IMR-90 (cell line): ENCODE measurements at regions not wholly inside any gene's neighbourhood (a gene's known extent, or its start where the extent isn't known, plus 50 kb on each side); places are given as distances from the start of the nearest gene placed in this dataset.

Experiments used
- ATAC-seq: fragments of 200-7000 bp; cut with Tn5 transposase; 2 replicates; pipeline ENCODE4 v1.9.1; 2020; ENCODE audit warnings: low read depth, mild to moderate bottlenecking, moderate library complexity
- BruUV-seq: library from RNA; stranded (reverse); fragments of 400-500 nt; replicated peaks from 2 replicates; lab custom pipeline; 2021; lab: Mats Ljungman, UMichigan
- CTCF ChIA-PET: fragments of 300-600 bp; formaldehyde crosslinking; extraction: SDS; loops from one replicate; lab custom pipeline; 2021; ENCODE audit warnings: antibody characterized with exemption; lab: Yijun Ruan, JAX
- POLR2A ChIA-PET: fragments of 300-600 bp; sonication (Branson Sonifier 250); formaldehyde crosslinking; loops from one replicate; lab custom pipeline; 2022; ENCODE audit warnings: antibody characterized with exemption; ENCODE audit not compliant: unreplicated experiment; lab: Charles Lee
- DNase-seq: peaks from one replicate; pipeline ENCODE4 v3.0.0; 2013
- H2AFZ ChIP-seq: replicated peaks from 2 replicates; pipeline ENCODE3; 2013; ENCODE audit warnings: low read length, mild to moderate bottlenecking; ENCODE audit not compliant: poor library complexity
- H2AK5ac ChIP-seq: 2 replicates; pipeline ENCODE4 v1.6.1; 2013; ENCODE audit warnings: low read depth, low read length, inconsistent platforms
- H2AK9ac ChIP-seq: replicated peaks from 2 replicates; pipeline ENCODE3; 2013; ENCODE audit warnings: mild to moderate bottlenecking, low read depth, low read length, moderate library complexity; ENCODE audit not compliant: poor library complexity
- H2BK120ac ChIP-seq: 2 replicates; pipeline ENCODE4 v1.6.1; 2013; ENCODE audit warnings: low read depth, low read length, inconsistent platforms
- H2BK15ac ChIP-seq: 3 replicates; pipeline ENCODE4 v1.6.1; 2013; ENCODE audit warnings: low read depth, low read length, inconsistent platforms
- H2BK20ac ChIP-seq: 2 replicates; pipeline ENCODE4 v1.6.1; 2013; ENCODE audit warnings: low read depth, mild to moderate bottlenecking, inconsistent platforms, low read length, moderate library complexity
- H2BK5ac ChIP-seq: 2 replicates; pipeline ENCODE4 v1.6.1; 2013; ENCODE audit warnings: mild to moderate bottlenecking, low read depth, low read length, inconsistent platforms; ENCODE audit not compliant: poor library complexity, severe bottlenecking
- H3K14ac ChIP-seq: replicated peaks from 2 replicates; pipeline ENCODE4 v1.6.1; 2013; ENCODE audit warnings: low read depth, low read length, inconsistent platforms
- H3K18ac ChIP-seq: 2 replicates; pipeline ENCODE4 v1.6.1; 2013; ENCODE audit warnings: low read depth, low read length, control low read depth
- H3K23ac ChIP-seq: 2 replicates; pipeline ENCODE4 v1.6.1; 2013; ENCODE audit warnings: low read depth, low read length, inconsistent platforms
- H3K27ac ChIP-seq: 2 replicates; pipeline ENCODE4 v1.5.1; 2013; ENCODE audit warnings: mild to moderate bottlenecking, control low read depth, low read length; ENCODE audit not compliant: insufficient read depth
- H3K27me3 ChIP-seq: 2 replicates; pipeline ENCODE4 v1.6.1; 2013; ENCODE audit warnings: low read length; ENCODE audit not compliant: control insufficient read depth, insufficient read depth
- H3K36me3 ChIP-seq: 2 replicates; pipeline ENCODE4 v1.6.1; 2013; ENCODE audit warnings: low read length, mixed read lengths; ENCODE audit not compliant: control insufficient read depth, insufficient read depth
- H3K4ac ChIP-seq: 2 replicates; pipeline ENCODE4 v1.6.1; 2013; ENCODE audit warnings: low read depth, low read length, inconsistent platforms
- H3K4me1 ChIP-seq: 2 replicates; pipeline ENCODE4 v1.6.1; 2013; ENCODE audit warnings: low read length, mixed read lengths; ENCODE audit not compliant: control insufficient read depth, insufficient read depth
- H3K4me2 ChIP-seq: 2 replicates; pipeline ENCODE4 v1.6.1; 2013; ENCODE audit warnings: low read depth, mild to moderate bottlenecking, control low read depth, low read length, moderate library complexity
- H3K4me3 ChIP-seq: 2 replicates; pipeline ENCODE4 v1.5.1; 2013; ENCODE audit warnings: low read depth, mild to moderate bottlenecking, control low read depth, low read length, moderate library complexity; ENCODE audit not compliant: insufficient read depth
- H3K56ac ChIP-seq: 2 replicates; pipeline ENCODE4 v1.6.1; 2013; ENCODE audit warnings: low read length, inconsistent platforms; ENCODE audit not compliant: insufficient read depth; ENCODE audit errors: extremely low read depth
- H3K79me1 ChIP-seq, 2 experiments: 2 replicates each; pipeline ENCODE4 v1.6.1; 2013; ENCODE audit warnings: low read length in 2 of 2, inconsistent platforms in 1 of 2, low read depth in 1 of 2
- H3K9ac ChIP-seq: 2 replicates; pipeline ENCODE4 v1.6.1; 2013; ENCODE audit warnings: low read depth, low read length, control low read depth
- H3K9me1 ChIP-seq: 2 replicates; pipeline ENCODE4 v1.6.1; 2013; ENCODE audit warnings: low read length, inconsistent platforms; ENCODE audit not compliant: insufficient read depth
- H3K9me3 ChIP-seq: 2 replicates; pipeline ENCODE4 v1.6.1; 2013; ENCODE audit warnings: low read length; ENCODE audit not compliant: control insufficient read depth, insufficient read depth
- H4K20me1 ChIP-seq: 2 replicates; pipeline ENCODE4 v1.6.1; 2013; ENCODE audit warnings: low read length, inconsistent platforms; ENCODE audit not compliant: insufficient read depth
- H4K5ac ChIP-seq: 2 replicates; pipeline ENCODE4 v1.6.1; 2013; ENCODE audit warnings: mild to moderate bottlenecking, low read depth, low read length, control low read depth
- H4K8ac ChIP-seq, 2 experiments: 2 replicates each; pipeline ENCODE4 v1.6.1; 2013; ENCODE audit warnings: low read depth in 2 of 2, low read length in 2 of 2, control low read depth in 1 of 2, inconsistent platforms in 1 of 2
- H4K91ac ChIP-seq: 2 replicates; pipeline ENCODE4 v1.6.1; 2013; ENCODE audit warnings: low read depth, low read length, inconsistent platforms; ENCODE audit not compliant: insufficient read depth
- BHLHE40 ChIP-seq: fragments of 150-350 bp; IDR thresholded peaks from 2 replicates; pipeline ENCODE4 v1.6.1; 2016; ENCODE audit warnings: mild to moderate bottlenecking, low read depth, low read length
- CEBPB ChIP-seq: IDR thresholded peaks from 2 replicates; pipeline ENCODE4 v1.6.1; 2012; ENCODE audit warnings: low read depth, low read length, improper control_type of control experiment
- CHD1 ChIP-seq: IDR thresholded peaks from 2 replicates; pipeline ENCODE4 v1.6.1; 2012; ENCODE audit warnings: low read depth, low read length, improper control_type of control experiment
- CTCF ChIP-seq: conservative IDR thresholded peaks from 2 replicates; pipeline ENCODE4 v1.5.1; 2012; ENCODE audit warnings: mild to moderate bottlenecking, low read depth, low read length, improper control_type of control experiment
- ELK1 ChIP-seq: fragments of 150-350 bp; IDR thresholded peaks from 2 replicates; pipeline ENCODE4 v1.6.1; 2016; ENCODE audit warnings: low read depth, mild to moderate bottlenecking, low read length, moderate library complexity, borderline replicate concordance
- FOS ChIP-seq: fragments of 150-350 bp; IDR thresholded peaks from 2 replicates; pipeline ENCODE4 v1.6.1; 2016; ENCODE audit warnings: low read depth, low read length
- MAFK ChIP-seq: IDR thresholded peaks from 2 replicates; pipeline ENCODE4 v1.6.1; 2012; ENCODE audit warnings: low read depth, low read length, improper control_type of control experiment
- MAZ ChIP-seq: IDR thresholded peaks from 2 replicates; pipeline ENCODE4 v1.6.1; 2012; ENCODE audit warnings: low read depth, mild to moderate bottlenecking, low read length, improper control_type of control experiment, moderate library complexity, borderline replicate concordance
- MXI1 ChIP-seq: IDR thresholded peaks from 2 replicates; pipeline ENCODE4 v1.6.1; 2012; ENCODE audit warnings: low read depth, mild to moderate bottlenecking, low read length, moderate library complexity, borderline replicate concordance
- NFE2L2 ChIP-seq: fragments of 150-350 bp; IDR thresholded peaks from 2 replicates; pipeline ENCODE4 v1.6.1; 2016; ENCODE audit warnings: low read depth, mild to moderate bottlenecking, low read length
- POLR2A ChIP-seq: IDR thresholded peaks from 2 replicates; pipeline ENCODE4 v1.6.1; 2012; ENCODE audit warnings: mild to moderate bottlenecking, low read depth, low read length
- RAD21 ChIP-seq: IDR thresholded peaks from 2 replicates; pipeline ENCODE4 v1.6.1; 2012; ENCODE audit warnings: low read length, improper control_type of control experiment
- RCOR1 ChIP-seq: IDR thresholded peaks from 2 replicates; pipeline ENCODE4 v1.6.1; 2012; ENCODE audit warnings: mild to moderate bottlenecking, low read length, improper control_type of control experiment; ENCODE audit not compliant: insufficient replicate concordance
- RFX5 ChIP-seq: IDR thresholded peaks from 2 replicates; pipeline ENCODE4 v1.8.0; 2012; ENCODE audit warnings: low read depth, mild to moderate bottlenecking, low read length, moderate library complexity
- SMC3 ChIP-seq: fragments of 150-350 bp; IDR thresholded peaks from 2 replicates; pipeline ENCODE4 v1.6.1; 2016; ENCODE audit warnings: low read depth, mild to moderate bottlenecking, antibody characterized with exemption, low read length, moderate library complexity
- USF2 ChIP-seq: fragments of 150-350 bp; IDR thresholded peaks from 2 replicates; pipeline ENCODE4 v1.6.1; 2017; ENCODE audit warnings: mild to moderate bottlenecking, antibody characterized with exemption, low read length, low read depth
- WGBS, 2 experiments: methylation state at CpG; one replicate each; pipeline versions ENCODE4 v1.1.5 to v1.1.7; 2013; ENCODE audit warnings: missing lambda C conversion rate in 2 of 2; ENCODE audit not compliant: insufficient read length in 1 of 2; ENCODE audit errors: extremely low coverage in 2 of 2; 5-methylcytosine and 5-hydroxymethylcytosine counted together
- dilution Hi-C: fragments of 300-500 bp; cut with HindIII; formaldehyde crosslinking; loops from one replicate; pipeline ENCODE4 v1.14.3; 2018; ENCODE audit warnings: low sequenced_read_pairs; ENCODE audit not compliant: unreplicated experiment
- in situ Hi-C: fragments of 300-500 bp; cut with MboI; formaldehyde crosslinking; loops from 3 replicates; pipeline ENCODE4 v1.14.3; 2019; ENCODE audit warnings: low sequenced_read_pairs, inconsistent platforms, mixed read lengths
- intact Hi-C: fragments of 100-400 bp; cut with micrococcal nuclease; formaldehyde crosslinking; loops from 2 replicates; pipeline ENCODE4 v1.10.0; 2022

GRCh38 chrX:137441711-137442110 lies 124.2 kb upstream of the ZIC3 start:
- Histone ChIP-seq H2BK120ac (no peak overlapping the region), H2BK5ac (no peak overlapping the region), H3K79me1 (no peaks in the 10 kb centered on the region), H3K4me1 (no peaks in the 10 kb centered on the region), H4K91ac (no peak overlapping the region), H3K27ac (no peak overlapping the region), H2AK9ac (no peak overlapping the region), H3K27me3 (no peaks in the 10 kb centered on the region), H3K4me3 (no peak overlapping the region), H2BK20ac (no peak overlapping the region), H2AFZ (no peak overlapping the region), H3K56ac (no peak overlapping the region), H4K5ac (no peak overlapping the region), H3K9me3 (no peaks in the 10 kb centered on the region), H3K9me1 (no peaks in the 10 kb centered on the region), H3K14ac (no peak overlapping the region), H4K8ac (no peak overlapping the region), H3K4me2 (no peak overlapping the region), H3K36me3 (no peaks in the 10 kb centered on the region), H2AK5ac (no peak overlapping the region), H4K20me1 (no peaks in the 10 kb centered on the region), H2BK15ac (no peak overlapping the region), H3K23ac (no peak overlapping the region), H3K4ac (no peak overlapping the region), H3K18ac (no peak overlapping the region), H3K9ac (no peak overlapping the region)
- TF ChIP-seq CEBPB = no peak
- TF ChIP-seq RCOR1 = no peak
- TF ChIP-seq MAZ = no peak
- no peak for TF ChIP-seq CTCF
- TF ChIP-seq RAD21 = no peak
- no peak for TF ChIP-seq FOS
- TF ChIP-seq USF2 = no peak
- TF ChIP-seq ELK1 = no peak
- no peak for TF ChIP-seq NFE2L2
- no peak for TF ChIP-seq BHLHE40
- no peak for TF ChIP-seq MAFK
- no peak for TF ChIP-seq SMC3
- TF ChIP-seq MXI1 = no peak
- no peak for TF ChIP-seq CHD1
- no peak for TF ChIP-seq RFX5
- TF ChIP-seq POLR2A = no peak
- WGBS, 2 experiments = no CpG with 5 or more reads among the region's 24 CpGs
- intact Hi-C loops = no loop called here
- no TSS peak for BruUV-seq
- DNase-seq (no peak), ATAC-seq (no peak)
- dilution Hi-C loops = no loop called here
- ChIA-PET POLR2A (no interaction called here), CTCF (no interaction called here)
- in situ Hi-C loops = no loop called here
